Peyer's patch (tissue), 4 donors: ENCODE measurements at regions not wholly inside any gene's neighbourhood (a gene's known extent, or its start where the extent isn't known, plus 50 kb on each side); places are given as distances from the start of the nearest gene placed in this dataset.

Experiments used
- POLR2A ChIP-seq, 2 donors: fragments of 450-650 bp; IDR thresholded peaks; one replicate each; pipeline ENCODE4 v1.5.1; 2017; ENCODE audit warnings: antibody characterized with exemption in 2 of 2, mild to moderate bottlenecking in 2 of 2, moderate library complexity in 2 of 2
- TF ChIP-seq, protein P1 (sequence below), 6 experiments: fragments of 450-650 bp in 4 of 6; fragments of 200-600 bp in 2 of 6; sonication (generic) in 1 of 6; IDR thresholded peaks; one replicate each; pipeline ENCODE4 v1.5.1; 2017 to 2019; ENCODE audit warnings: antibody characterized with exemption in 6 of 6, mild to moderate bottlenecking in 3 of 6, moderate library complexity in 1 of 6

DNA sequence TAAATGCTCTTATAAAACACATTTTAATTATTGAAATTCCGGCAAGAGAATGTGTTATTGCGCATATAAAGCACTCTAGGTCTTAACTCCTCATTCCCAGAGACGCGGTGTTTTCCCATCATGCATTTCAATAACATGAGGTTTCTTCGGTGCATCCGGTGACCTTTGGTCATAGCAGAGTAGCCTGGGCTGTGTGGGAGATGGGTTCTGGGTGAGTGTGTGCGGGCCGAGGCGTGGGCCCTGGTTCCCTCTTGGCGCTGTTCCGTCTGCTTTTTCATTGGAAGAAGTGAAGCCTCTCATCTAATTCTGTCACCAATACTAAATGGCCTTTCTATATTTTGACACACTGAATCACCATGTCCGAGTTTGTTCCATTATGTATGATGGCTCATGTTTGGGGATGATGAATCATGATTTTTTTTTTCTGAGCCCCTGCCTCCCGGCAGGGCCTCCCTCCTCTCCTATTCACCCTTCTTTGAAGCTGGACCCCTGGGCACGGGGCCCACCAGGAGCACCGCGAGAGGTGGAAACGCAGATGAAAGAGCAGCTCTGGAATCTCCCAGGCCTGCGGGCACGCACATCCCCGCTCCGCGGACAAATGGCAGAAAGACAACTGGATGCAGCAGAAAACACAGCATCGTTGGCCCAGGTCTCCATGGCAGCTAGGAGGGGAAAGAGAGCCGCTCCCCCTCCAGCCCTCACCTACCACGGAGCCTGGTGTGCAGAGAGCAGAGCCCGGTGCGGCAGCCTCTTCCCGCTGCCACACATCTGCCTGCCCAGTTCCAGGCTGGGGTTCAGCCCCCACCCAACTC, 85.8 kb upstream of the HPCAL1 start:
- TF ChIP-seq, protein P1, sequence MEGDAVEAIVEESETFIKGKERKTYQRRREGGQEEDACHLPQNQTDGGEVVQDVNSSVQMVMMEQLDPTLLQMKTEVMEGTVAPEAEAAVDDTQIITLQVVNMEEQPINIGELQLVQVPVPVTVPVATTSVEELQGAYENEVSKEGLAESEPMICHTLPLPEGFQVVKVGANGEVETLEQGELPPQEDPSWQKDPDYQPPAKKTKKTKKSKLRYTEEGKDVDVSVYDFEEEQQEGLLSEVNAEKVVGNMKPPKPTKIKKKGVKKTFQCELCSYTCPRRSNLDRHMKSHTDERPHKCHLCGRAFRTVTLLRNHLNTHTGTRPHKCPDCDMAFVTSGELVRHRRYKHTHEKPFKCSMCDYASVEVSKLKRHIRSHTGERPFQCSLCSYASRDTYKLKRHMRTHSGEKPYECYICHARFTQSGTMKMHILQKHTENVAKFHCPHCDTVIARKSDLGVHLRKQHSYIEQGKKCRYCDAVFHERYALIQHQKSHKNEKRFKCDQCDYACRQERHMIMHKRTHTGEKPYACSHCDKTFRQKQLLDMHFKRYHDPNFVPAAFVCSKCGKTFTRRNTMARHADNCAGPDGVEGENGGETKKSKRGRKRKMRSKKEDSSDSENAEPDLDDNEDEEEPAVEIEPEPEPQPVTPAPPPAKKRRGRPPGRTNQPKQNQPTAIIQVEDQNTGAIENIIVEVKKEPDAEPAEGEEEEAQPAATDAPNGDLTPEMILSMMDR (IDR thresholded peaks at IDR 0.05) = no peak
- TF ChIP-seq POLR2A (IDR thresholded peaks at IDR 0.05) = no peak
